GM13976 (cell line): ENCODE measurements at regions not wholly inside any gene's neighbourhood (a gene's known extent, or its start where the extent isn't known, plus 50 kb on each side); places are given as distances from the start of the nearest gene placed in this dataset.

Source experiments
- DNase-seq: peaks from one replicate; pipeline ENCODE4 v3.0.0; 2012; ENCODE audit warnings: low spot score
- CTCF ChIP-seq: IDR thresholded peaks from 2 replicates; pipeline ENCODE4 v1.5.1; 2012; ENCODE audit warnings: borderline replicate concordance, mild to moderate bottlenecking; ENCODE audit not compliant: insufficient read depth; ENCODE audit errors: extremely low read depth, missing control alignments, control extremely low read depth
- in situ Hi-C: fragments of 300-500 bp; cut with MboI; formaldehyde crosslinking; loops from one replicate; pipeline ENCODE4 v1.12.0; 2022; ENCODE audit warnings: low sequenced_read_pairs, mixed read lengths, inconsistent platforms; ENCODE audit not compliant: unreplicated experiment

GRCh38 chr7:125462615-125463014 is 533.0 kb upstream of the POT1 start:
- no peak for DNase-seq

DNA sequence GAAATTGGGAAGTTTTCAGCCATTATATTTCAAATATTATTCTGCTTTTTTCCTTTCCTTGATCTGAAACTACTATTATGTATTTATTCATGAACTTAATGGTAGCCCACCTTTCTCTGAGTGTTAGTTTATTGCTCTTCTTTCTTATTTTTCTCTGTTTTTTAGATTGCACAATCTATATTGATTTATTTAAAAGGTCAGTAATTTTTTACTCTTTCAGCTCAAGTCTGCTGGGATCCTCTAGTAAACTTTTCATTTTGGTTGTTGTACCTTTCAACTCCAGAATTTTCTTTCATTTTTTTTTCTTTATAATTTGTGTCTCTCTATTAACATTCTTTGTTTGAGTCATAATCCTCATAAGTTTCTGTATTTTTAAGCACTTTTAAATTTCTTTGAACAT is 529.4 kb upstream of the POT1 start:
- in situ Hi-C loops = no loop called here
- DNase-seq = no peak

More at GRCh38 chr7:125462615-125463014, 533.0 kb upstream of the POT1 start:
- TF ChIP-seq CTCF = no peak
- in situ Hi-C loops = no loop called here

GRCh38 chr7:125450749-125451148 is 521.1 kb upstream of the POT1 start:
- no peak for DNase-seq
- no peak for TF ChIP-seq CTCF
- in situ Hi-C loops = no loop called here

More for the DNA sequence above, 529.4 kb upstream of the POT1 start:
- no peak for TF ChIP-seq CTCF

- no peak for TF ChIP-seq CTCF
- in situ Hi-C loops = no loop called here
- no peak for DNase-seq
These were observed 516.2 kb upstream of the POT1 start for GRCh38 chr7:125445836-125446235.

GRCh38 chr7:125444864-125445263 is 515.2 kb upstream of the POT1 start:
- no peak for DNase-seq
- in situ Hi-C loops = no loop called here
- TF ChIP-seq CTCF = no peak

- TF ChIP-seq CTCF = no peak
- DNase-seq = no peak
- in situ Hi-C loops = no loop called here
These were observed 506.6 kb upstream of the POT1 start for GRCh38 chr7:125436220-125436619.

DNA sequence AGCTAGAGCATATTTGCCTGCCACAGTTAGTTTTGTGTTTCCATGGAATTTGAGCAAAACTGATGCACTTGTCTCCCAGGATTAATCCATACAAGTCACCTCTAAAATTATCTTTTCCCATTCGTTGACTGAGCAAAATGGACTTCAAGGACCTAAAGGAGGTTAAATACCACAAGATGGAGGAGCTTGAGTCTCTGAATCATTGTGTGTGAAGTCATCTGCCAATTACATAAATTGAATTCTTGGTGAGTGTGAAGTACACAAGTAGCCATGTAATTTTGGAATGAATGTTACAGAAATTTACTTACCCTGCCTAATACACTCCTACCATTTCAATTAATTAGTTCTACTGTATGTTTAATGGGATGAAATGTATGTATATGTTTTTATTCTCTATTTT is 501.7 kb upstream of the POT1 start:
- in situ Hi-C loops = no loop called here
- DNase-seq = no peak
- TF ChIP-seq CTCF = no peak
